ENCODE measurements at regions not wholly inside any gene's neighbourhood (a gene's known extent, or its start where the extent isn't known, plus 50 kb on each side); places are given as distances from the start of the nearest gene placed in this dataset.

- TF ChIP-seq CTCF (conservative IDR thresholded peaks at IDR 0.05) (no peak), EZH2 (IDR thresholded peaks at IDR 0.05; ENCODE audit: low read depth) (no peak)
Measured at GRCh38 chr3:34872406-34872805, 766.9 kb upstream of the ARPP21 start.
